Prostate gland (tissue), 2 donors: ENCODE measurements at regions not wholly inside any gene's neighbourhood (a gene's known extent, or its start where the extent isn't known, plus 50 kb on each side); places are given as distances from the start of the nearest gene placed in this dataset.

Experiments
- CTCF ChIP-seq, 4 experiments: fragments of 200-600 bp in 2 of 4; fragments of 450-650 bp in 2 of 4; sonication (generic) in 2 of 4; IDR thresholded peaks; 1 replicate in 3 of 4; 2 replicates in 1 of 4; pipeline ENCODE4 v1.5.1; 2016 to 2019; ENCODE audit warnings: antibody characterized with exemption in 4 of 4, mild to moderate bottlenecking in 2 of 4, moderate library complexity in 2 of 4
- POLR2A ChIP-seq: fragments of 450-650 bp; IDR thresholded peaks from one replicate; pipeline ENCODE4 v1.6.1; 2016; ENCODE audit warnings: antibody characterized with exemption, mild to moderate bottlenecking
- POLR2AphosphoS5 ChIP-seq: sonication (generic); formaldehyde crosslinking; IDR thresholded peaks from one replicate; pipeline ENCODE4 v1.6.1; 2017; ENCODE audit warnings: antibody characterized with exemption

- TF ChIP-seq CTCF (IDR thresholded peaks at IDR 0.05) (no peak), POLR2AphosphoS5 (no peak), POLR2A (no peak)
These were observed 132.1 kb upstream of the TLL1 start for GRCh38 chr4:165740911-165741310.
